Epithelial cell of proximal tubule (primary cell): ENCODE measurements at regions not wholly inside any gene's neighbourhood (a gene's known extent, or its start where the extent isn't known, plus 50 kb on each side); places are given as distances from the start of the nearest gene placed in this dataset.

Experiments used
- DNase-seq: peaks from one replicate; pipeline ENCODE4 v3.0.0-alpha.2; 2011; ENCODE audit warnings: low read depth
- H3K4me3 ChIP-seq: 2 replicates; pipeline ENCODE4 v1.5.1; 2011; ENCODE audit warnings: low read depth, mild to moderate bottlenecking, low read length
- CTCF ChIP-seq: conservative IDR thresholded peaks from 2 replicates; pipeline ENCODE4 v1.5.1; 2012; ENCODE audit warnings: low read depth, mild to moderate bottlenecking, low read length

- DNase-seq = no peak
- no peak for TF ChIP-seq CTCF
- H3K4me3 ChIP-seq = no peak overlapping the region
Observed at GRCh38 chr10:52666931-52667330, 105.7 kb downstream of the MBL2 start.

GRCh38 chr10:52668024-52668423 lies 104.6 kb downstream of the MBL2 start:
- TF ChIP-seq CTCF = no peak
- no peak overlapping the region for H3K4me3 ChIP-seq
- no peak for DNase-seq

- H3K4me3 ChIP-seq = no peak overlapping the region
- no peak for DNase-seq
- no peak for TF ChIP-seq CTCF
Observed at GRCh38 chr10:52672880-52673279, 99.7 kb downstream of the MBL2 start.

GRCh38 chr10:52673468-52673867 lies 99.1 kb downstream of the MBL2 start:
- no peak for DNase-seq
- TF ChIP-seq CTCF = no peak
- no peak overlapping the region for H3K4me3 ChIP-seq

- DNase-seq = no peak
- TF ChIP-seq CTCF = no peak
- no peak overlapping the region for H3K4me3 ChIP-seq
Observed at GRCh38 chr10:52674474-52674873, 98.1 kb downstream of the MBL2 start.

- no peak overlapping the region for H3K4me3 ChIP-seq
- no peak for TF ChIP-seq CTCF
- DNase-seq = no peak
Observed at GRCh38 chr10:52677086-52677485, 95.5 kb downstream of the MBL2 start.

GRCh38 chr10:52678611-52679010 lies 94.0 kb downstream of the MBL2 start:
- TF ChIP-seq CTCF = no peak
- DNase-seq = no peak
- no peak overlapping the region for H3K4me3 ChIP-seq
